ENCODE measurements at regions not wholly inside any gene's neighbourhood (a gene's known extent, or its start where the extent isn't known, plus 50 kb on each side); places are given as distances from the start of the nearest gene placed in this dataset.

DNA sequence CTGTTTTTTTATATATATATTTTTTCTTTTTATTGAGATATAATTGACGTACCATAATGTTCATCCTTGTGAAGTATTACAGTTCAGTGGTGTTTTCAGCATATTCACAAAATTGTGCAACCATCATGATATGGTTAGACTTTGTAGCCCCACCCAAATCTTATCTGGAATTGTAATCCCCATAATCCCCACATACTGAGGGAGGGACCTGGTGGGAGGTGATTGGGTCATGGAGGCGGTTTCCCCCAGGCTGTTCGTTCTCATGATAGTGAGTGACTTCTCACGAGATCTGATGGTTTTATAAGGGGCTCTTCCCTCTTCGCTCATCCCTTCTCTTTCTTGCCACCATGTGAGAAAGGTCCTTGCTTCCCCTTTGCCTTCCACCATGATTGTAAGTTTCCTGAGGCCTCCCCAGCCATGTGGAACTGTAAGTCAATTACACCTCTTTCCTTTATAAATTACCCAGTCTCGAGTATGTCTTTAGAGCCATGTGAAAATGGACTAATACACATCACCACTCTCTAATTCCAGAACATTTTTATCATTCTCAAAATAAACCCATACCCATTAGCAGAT is 73.9 kb upstream of the SMNDC1 start:
- peaks cover 0 to 37% (median 9%) of the 10 kb centered on the region in 12 donors for H3K4me1 ChIP-seq
- 95 to 97% (median 95%) methylated on average over 6 of the region's 6 CpGs for WGBS, 4 donors
- no peaks in the 10 kb centered on the region for H3K36me3 ChIP-seq
- TF ChIP-seq, protein P1, sequence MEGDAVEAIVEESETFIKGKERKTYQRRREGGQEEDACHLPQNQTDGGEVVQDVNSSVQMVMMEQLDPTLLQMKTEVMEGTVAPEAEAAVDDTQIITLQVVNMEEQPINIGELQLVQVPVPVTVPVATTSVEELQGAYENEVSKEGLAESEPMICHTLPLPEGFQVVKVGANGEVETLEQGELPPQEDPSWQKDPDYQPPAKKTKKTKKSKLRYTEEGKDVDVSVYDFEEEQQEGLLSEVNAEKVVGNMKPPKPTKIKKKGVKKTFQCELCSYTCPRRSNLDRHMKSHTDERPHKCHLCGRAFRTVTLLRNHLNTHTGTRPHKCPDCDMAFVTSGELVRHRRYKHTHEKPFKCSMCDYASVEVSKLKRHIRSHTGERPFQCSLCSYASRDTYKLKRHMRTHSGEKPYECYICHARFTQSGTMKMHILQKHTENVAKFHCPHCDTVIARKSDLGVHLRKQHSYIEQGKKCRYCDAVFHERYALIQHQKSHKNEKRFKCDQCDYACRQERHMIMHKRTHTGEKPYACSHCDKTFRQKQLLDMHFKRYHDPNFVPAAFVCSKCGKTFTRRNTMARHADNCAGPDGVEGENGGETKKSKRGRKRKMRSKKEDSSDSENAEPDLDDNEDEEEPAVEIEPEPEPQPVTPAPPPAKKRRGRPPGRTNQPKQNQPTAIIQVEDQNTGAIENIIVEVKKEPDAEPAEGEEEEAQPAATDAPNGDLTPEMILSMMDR (IDR thresholded peaks at IDR 0.05): no peak
- TF ChIP-seq POLR2A (IDR thresholded peaks at IDR 0.05): no peak
- no peak overlapping the region for H3K27ac ChIP-seq
- intact Hi-C loops (cut with DNase I): no loop called here
- DNase-seq: no peak
- H3K27me3 ChIP-seq: no peaks in the 10 kb centered on the region
- no peak overlapping the region for H3K4me3 ChIP-seq
- ATAC-seq: no peak
- H3K9me3 ChIP-seq: no peaks in the 10 kb centered on the region

DNA sequence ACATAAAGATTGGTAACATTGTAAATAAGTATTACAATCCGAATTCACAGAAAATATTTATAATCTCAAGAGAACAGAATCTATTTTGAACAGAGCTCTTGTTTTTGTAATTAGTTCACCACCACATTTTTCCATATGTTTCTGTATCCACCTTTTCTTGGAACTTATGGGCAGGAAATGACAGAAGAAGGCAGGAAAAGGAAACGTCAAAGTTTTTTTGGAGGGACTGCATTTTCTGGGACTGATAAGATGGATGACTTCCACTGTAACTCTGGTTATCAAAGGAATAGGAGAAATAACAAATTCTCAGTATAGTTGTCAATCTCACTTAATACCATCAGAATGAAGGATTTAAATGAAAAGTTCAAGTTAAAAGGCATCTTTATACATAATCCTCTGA is 75.1 kb upstream of the SMNDC1 start:
- Histone ChIP-seq H3K4me1 (peaks cover 0 to 37% (median 9%) of the 10 kb centered on the region in 12 donors), H3K4me3 (no peak overlapping the region), H3K27ac (peak overlapping the region in 2 of 12 donors; percentile 12 to 21), H3K36me3 (no peaks in the 10 kb centered on the region), H3K9me3 (no peaks in the 10 kb centered on the region), H3K27me3 (no peaks in the 10 kb centered on the region)
- ATAC-seq (no peak), DNase-seq (no peak)
- intact Hi-C loops (cut with DNase I): no loop called here
- TF ChIP-seq, protein P1 (IDR thresholded peaks at IDR 0.05): no peak
- TF ChIP-seq POLR2A (IDR thresholded peaks at IDR 0.05): no peak
- WGBS, 4 donors: 39 to 58% (median 44%) methylated on average over 2 of the region's 2 CpGs

DNA sequence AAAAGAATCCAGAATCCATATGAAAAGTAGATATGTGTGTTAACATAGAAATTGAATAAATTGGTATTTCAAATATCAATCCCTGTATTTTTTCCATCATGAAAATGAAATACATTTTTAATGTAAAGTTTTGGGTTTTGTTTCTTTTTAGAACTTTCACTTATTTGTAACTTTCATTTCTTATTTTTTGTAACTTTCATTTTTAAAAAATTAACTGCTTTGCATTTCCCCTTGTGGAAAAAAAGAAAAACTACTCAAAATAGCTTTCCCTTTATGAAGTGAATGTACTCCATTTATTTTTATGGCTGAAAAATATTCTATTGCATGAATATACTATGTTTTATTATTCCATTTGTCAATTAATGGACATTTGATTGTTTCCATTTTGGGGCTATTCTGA is 75.6 kb upstream of the SMNDC1 start:
- ATAC-seq (no peak), DNase-seq (no peak)
- no peak overlapping the region for H3K4me3 ChIP-seq
- intact Hi-C loops (cut with DNase I): no loop called here
- no peaks in the 10 kb centered on the region for H3K9me3 ChIP-seq
- H3K27ac ChIP-seq: peak overlapping the region in 1 of 12 donors; percentile 12
- no peak for TF ChIP-seq POLR2A (IDR thresholded peaks at IDR 0.05)
- TF ChIP-seq, protein P1 (IDR thresholded peaks at IDR 0.05): no peak
- H3K27me3 ChIP-seq: no peaks in the 10 kb centered on the region
- H3K4me1 ChIP-seq: peaks cover 0 to 37% (median 9%) of the 10 kb centered on the region in 12 donors
- H3K36me3 ChIP-seq: no peaks in the 10 kb centered on the region

DNA sequence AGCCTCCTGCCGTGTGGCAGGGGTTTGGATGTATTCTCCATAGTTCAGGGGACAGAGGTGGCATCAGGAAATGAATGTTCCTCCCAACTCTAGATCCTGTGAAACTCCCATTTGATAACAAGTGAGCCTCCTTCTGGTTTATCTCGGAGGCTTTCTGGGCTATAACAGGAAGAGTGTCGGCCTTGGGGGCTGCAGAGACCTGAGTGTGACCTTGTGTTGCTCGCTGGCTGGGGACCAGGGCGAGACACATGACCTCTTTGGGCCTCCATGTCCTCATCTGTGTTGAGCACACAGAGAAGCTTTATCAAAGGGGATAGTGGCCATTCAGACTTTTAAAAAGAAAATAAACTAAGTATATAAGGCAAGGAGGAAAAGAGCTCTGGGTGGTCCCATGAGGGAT is 78.0 kb upstream of the SMNDC1 start:
- no peak for DNase-seq
- intact Hi-C loops (cut with DNase I): no loop called here
- WGBS, 4 donors: 68 to 84% (median 72%) methylated on average over 5 of the region's 5 CpGs

More for the DNA sequence above, 78.0 kb upstream of the SMNDC1 start:
- no peaks in the 10 kb centered on the region for H3K9me3 ChIP-seq
- no peaks in the 10 kb centered on the region for H3K36me3 ChIP-seq
- no peak overlapping the region for H3K27ac ChIP-seq
- H3K4me1 ChIP-seq: peaks cover 0 to 21% (median 0%) of the 10 kb centered on the region in 12 donors
- no peak overlapping the region for H3K4me3 ChIP-seq
- no peak for TF ChIP-seq POLR2A (IDR thresholded peaks at IDR 0.05)
- TF ChIP-seq, protein P1 (IDR thresholded peaks at IDR 0.05): no peak
- H3K27me3 ChIP-seq: no peaks in the 10 kb centered on the region
- no peak for ATAC-seq
